ENCODE measurements at regions not wholly inside any gene's neighbourhood (a gene's known extent, or its start where the extent isn't known, plus 50 kb on each side); places are given as distances from the start of the nearest gene placed in this dataset.
A peak's percentile ranks its signal among the peaks of the same experiment; 100 is the strongest.
"Not testable (repeated sequence)": the region's sequence is repeated elsewhere in the genome, so short reads cannot be mapped to it uniquely, and the experiment has no call there.

DNA sequence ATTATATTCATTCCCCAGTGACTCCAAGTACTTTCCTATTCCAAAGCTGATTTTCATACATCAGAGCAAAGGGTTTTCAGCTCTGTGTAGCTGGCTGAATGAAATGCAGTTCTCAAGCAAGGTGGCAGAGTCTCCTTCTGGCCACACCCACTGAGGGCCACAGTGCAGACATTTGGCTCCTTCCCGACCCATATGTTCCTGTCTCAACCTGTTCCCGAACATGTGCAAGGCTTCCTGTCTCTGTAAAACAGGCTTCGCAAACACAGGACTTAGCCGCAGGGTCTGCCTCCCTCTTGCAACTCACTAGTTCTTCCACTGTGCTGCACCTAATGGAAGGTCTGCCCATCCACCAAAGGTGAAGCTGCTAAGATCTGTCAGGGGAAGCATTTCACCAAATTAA lies 249.2 kb downstream of the MID1IP1 start:
- DNase-seq = no peak

DNA sequence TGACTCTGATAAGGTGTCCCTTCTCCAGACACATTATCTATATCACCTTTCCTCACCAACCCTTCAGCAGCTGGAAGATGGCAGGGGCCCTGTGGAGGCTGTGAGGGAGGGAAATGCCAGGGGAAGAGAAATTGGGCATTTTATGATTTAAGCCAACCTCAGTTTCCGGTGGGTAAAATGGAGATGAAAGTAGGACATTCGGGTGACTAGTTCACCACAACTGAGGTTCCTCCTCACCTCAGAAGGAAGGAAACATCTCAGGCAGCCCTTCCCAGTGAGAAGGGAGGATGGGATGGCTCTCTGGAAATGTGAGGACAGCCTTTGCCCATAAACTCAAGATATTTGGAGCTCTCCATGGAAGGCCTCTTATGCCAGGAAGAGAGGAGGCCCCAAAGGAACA lies 251.5 kb downstream of the MID1IP1 start:
- DNase-seq = no peak

DNA sequence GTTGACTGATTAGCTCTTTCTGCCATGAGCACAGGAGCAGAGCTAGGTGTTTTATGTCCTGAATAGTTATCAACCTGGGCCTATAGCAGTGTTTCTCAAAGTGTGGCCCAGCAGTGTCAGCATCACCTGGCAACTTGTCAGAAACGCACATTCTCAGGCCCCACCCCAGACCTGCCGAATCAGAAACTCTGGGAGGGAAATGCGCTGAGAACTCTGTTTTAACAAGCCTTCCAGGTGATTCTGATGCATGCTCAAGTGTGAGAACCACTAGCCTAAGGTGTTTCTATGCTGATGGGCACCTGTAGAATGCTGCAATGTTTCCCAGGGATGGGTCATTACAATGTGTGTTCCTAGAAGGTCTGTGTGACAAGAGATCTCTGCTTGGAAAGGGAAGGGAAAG lies 257.5 kb downstream of the MID1IP1 start:
- DNase-seq = no peak

DNA sequence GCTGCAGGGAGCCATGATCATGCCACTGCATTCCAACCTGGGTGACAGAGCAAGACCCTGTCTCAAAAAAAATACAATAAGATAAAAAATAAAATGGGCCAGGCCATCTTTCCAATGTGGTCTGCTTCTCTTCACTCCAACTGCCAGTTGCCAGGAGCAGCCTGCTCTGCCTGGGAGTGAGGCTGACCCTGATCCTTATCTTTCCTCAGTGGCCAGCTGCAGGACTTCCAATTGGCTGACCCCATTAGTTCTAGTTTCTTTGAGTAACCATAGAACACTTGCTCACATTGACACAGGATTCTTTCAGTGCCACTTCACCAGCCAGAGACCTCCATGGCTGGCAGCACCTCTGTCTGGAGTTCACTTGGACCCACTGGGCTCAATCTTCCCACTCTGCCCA lies 258.6 kb downstream of the MID1IP1 start:
- no peak for DNase-seq

DNA sequence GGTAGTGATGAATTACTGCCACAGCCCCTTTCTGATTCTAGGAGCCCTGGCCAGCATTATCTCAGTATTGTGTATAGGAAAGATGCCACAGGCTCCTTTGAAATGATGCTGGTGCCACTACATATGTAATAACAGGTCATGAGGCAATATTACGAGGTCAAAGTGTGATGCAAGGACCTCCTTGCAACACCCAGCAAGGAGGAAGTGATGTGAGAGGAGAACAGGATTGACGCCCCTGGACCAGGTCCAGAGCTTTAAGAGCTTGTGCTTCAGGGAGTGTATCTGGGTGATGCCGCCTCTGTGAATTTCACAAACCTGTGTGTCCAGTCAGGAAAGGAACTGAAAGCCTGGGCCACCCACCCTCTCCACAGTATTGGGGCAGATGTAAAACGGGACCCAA lies 261.8 kb downstream of the MID1IP1 start:
- DNase-seq = no peak

DNA sequence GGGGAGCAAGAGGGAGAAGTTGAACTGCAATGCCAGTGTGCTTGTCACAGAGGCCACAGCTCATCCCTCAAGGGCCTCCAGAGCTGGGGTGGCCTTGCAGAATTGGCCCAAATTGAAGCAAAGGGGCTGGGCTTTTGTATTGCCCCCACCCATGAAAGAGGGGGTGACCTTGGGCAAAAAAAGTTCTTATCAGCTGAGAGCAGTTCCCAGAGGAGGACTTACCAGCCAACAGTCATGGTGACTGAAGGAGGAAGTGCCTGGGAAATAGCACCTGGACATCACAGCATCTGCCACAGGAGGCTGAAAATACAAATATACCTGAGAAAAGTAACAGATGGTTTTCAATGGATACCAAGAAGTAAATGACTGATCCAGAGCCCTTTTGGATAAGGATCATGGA lies 262.4 kb downstream of the MID1IP1 start:
- DNase-seq = no peak

DNA sequence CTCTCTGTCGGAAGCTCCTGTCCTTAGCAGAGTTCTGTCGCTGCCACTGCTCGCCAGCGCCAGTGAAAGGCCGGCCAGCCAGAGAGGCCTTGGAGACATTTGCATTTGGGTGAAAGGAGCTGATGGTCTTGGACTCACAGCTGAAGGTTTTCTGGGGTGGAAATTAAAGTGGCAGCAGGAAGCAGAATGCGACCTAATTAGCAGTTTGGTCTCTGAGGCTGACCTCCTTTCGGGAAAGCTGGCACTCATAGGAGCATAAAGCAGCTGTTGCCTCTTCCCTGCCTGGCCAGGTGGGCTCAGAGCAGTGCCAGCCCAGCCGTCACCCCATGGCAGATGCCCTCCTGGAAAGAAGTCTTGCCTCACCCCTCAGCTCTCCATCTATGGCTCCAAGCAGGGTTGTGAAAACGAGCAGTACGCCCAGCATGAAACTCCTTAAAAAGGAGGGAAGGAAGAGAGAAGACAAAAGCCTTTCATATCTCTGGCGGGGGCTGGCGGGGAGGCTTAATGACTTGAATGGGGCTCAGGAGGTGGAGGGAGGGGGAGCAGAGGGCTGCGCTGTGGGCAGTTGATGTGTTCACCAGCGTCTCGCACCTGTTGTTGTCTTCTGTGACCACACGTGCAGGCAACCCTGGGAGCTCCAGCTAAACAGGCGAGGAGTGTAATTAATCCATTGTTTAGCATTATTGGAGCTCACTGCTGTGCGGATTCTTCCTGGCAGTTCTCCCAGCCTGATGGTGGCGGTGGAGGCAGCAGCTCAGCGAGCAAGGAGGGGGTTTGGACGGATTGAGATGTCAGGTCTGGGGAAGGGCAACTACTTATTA lies 264.0 kb downstream of the MID1IP1 start:
- DNase-seq = no peak

DNA sequence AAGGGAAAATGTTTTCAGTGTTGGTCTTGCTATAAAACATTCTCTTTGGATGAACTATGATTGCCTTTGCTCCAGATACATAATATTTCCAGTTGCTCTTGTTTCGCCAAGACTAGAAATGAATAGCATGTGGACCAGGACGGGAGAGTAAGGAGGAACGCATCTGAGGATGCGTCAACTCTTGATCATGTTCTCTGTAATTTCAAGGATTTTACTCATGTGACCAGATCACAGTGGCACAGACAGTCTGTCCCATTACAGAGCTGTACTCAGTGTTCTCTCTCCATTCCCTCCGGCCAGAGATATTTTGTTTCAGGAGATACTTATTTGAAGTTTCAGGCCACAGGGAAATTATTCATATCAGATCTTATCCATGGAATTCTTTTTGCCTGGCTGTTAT lies 266.6 kb downstream of the MID1IP1 start:
- no peak for DNase-seq

DNA sequence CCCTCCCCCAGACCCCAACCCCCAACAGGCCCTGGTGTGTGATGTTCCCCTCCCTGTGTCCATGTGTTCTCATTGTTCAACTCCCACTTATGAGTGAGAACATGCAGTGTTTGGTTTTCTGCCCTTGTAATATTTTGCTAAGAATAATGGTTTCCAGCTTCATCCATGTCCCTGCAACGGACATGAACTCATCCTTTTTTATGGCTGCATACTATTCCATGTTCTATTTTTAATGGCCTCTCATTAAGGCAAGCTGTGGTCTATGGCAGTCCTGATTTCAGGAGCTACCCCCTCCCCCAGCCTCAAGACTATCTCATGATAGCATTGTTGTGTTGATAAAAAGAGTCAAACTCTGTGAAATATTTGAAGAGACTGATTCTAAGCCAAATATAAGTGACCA lies 267.4 kb downstream of the MID1IP1 start:
- not testable (repeated sequence) for DNase-seq

DNA sequence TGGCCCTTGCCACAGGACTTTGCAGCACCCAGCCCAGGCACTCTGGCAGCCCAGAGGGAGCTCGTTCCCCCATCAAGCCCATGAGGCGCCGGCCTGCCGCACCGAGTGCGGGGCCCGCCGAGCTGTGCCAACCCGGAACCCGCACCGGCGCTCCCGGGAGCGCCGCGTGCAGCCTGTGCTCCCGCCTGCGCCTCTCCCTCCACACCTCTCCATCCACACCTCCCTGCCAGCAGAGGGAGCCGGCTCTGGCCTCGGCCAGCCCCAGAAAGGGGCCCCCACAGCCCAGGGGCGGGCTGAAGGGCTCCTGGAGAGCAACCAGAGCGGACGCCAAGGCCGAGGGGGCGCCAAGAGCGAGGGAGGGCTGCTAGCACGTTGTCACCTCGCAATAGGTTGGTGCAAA lies 268.8 kb downstream of the MID1IP1 start:
- DNase-seq = no peak

DNA sequence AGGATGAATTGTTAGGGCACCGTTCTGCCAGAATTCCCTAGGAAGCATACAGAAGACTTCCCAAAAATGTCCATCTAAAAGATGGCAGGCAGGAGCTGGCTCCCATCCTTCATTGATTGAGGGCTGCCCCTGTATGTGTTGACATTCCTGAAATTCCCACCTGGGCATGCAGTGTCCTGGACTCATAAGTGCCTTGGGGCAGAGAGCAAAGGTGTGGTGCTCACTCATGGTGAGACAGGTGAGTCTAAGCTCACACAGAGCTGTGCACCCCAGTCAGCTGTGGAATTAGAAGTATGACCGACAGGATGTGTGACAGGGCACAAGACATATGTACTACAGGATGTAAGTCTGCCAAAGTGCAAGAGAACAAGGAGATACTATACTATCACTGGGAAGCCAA lies 271.9 kb downstream of the MID1IP1 start:
- DNase-seq = no peak

DNA sequence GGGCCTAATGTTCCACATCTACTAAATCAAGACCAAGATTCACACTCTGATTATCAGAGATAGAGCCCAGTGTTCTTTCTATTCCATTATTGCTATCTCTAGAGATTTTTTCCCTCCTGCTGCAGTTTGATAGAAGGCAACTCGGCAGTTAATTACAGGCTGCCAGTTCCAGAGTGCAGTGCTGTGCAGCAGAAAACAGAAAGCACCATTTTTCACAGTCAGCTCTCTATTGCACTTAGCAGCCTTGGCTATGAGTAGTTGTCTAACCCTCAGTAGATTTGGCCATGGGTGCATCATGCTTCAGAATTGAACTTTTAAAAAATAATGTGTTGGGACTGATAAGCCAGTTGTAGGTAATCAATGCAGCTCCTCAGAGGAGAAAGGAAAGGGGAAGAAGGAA lies 295.3 kb downstream of the MID1IP1 start:
- DNase-seq = no peak

DNA sequence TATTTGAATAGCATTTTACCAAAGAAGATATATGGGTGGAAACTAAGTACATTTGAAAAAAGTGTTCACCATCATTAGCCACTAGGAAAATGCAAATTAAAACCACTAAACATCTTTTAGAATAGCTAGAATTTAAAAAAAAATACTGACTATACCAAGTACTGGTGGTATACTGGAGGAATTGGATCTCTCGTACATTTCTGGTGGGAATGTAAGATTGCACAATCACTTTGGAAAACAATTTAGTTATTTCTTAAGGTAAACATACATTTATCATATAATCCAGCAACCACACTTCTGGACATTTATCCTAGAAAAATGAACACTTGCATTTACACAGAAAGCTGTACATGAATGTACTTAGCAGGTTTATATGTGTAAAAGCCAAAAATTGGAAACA lies 303.5 kb downstream of the MID1IP1 start:
- no peak for DNase-seq

DNA sequence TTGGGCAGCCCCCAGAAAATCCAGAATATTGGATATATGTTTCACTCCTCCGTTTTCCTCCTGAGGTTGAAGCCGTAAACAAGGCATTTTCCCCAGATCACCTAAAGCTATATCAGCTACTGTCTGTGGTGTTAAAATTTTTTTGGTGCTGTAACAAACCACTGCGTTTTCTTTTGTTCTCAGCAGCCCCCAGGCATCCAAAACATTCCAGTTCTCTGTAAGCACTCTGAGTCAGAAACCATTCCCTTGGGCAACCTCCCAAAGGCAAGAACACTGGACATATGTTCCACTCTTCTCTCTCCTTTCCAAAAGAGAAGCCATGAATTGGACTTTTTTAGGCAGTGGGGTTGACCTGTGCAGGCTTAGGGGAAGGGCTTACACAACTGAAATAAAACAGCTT lies 310.9 kb downstream of the MID1IP1 start:
- no peak for DNase-seq

DNA sequence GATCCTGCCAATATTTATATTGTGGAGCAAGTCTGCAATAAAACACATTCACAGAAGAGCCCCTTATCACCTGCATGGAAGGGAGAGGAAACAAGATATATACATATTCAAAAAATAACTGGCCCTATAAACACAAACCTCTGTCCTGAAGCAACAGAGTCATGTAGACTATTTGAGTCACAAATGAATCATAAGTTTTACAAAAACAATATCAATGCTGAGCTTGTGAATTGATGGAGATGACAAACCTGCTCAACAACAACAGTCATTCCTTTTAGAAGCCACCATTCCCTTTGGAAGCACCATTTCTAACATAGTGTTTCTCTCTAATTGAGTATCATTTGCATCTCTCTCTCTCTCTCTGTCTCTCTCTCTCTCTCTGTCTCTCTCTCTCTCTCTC lies 313.9 kb downstream of the MID1IP1 start:
- DNase-seq = no peak

DNA sequence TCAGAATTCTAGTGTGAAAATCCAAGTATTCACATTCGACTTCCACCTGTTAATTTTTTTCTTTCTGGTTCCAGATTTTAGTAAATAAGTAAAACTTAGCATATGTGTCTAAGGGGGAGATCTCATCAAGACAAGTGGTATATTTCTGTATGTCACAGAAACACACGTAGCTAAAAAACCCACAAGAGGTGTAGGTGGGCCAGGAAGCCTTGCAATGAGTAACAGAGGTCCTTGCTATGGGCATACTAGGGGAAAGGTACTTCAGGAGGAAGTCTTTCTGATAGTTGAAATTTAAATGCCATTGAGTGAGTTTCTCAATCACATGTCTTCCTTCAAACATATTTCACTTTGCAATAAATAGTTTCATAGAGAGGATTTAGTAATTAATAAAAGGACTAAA lies 315.8 kb downstream of the MID1IP1 start:
- DNase-seq = no peak

DNA sequence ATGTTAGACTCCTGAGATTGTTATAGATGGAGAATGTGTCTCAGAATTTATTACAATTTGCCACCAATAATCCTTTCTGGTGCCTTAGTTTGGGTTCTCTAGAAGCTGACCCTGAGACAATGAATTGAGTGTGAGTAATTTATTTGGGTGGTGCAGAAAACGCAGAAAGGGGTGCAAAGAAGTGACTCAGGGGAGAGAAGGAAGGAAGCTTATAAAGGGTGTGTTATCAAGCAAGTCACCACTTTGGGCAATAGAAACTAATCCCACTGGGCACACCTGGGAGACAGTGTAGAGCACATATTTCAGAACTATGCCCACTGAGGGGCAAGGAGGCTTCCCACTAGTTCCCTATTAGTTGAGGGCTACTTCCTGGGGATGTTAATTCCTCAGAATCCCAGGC lies 320.6 kb downstream of the MID1IP1 start:
- no peak for DNase-seq

DNA sequence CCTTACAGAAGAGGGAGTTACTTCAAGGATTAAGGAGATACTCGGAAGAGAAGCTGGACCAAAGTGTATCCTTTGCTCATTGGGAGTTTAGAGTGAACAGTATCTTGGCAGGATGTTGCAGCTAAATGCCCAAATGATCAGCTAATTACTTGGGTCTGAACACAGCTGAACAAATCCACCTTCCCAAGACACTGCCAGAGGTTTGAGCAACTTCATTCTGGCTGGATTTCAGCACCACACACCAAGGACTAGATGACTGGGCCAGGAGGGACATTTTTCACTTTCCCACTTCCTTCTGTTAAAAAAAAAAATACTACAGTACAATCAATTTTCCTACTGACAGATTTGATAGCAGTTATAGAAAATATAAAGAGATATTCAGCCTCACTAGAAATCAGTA lies 324.6 kb downstream of the MID1IP1 start:
- DNase-seq = no peak

DNA sequence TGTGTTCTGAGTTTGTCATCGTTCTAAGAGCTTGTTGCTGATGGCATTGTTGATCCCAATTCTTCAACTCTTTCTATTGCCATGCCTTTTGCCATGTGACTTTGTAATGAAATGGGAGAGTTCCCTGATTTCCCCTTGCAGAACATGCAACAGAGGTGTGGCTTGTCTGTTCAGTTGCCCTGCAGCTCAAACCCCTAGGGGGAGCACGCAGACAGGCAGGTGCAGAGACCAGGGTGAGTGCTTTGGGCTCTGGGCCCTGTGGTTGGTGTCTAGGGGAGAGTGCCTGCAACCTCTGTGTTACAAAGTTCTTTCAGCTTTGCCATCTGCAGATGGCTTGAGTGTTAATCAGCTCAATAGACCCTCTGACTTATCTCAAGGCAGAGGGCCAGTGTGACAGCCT lies 332.7 kb downstream of the MID1IP1 start:
- DNase-seq = peak; percentile 34

DNA sequence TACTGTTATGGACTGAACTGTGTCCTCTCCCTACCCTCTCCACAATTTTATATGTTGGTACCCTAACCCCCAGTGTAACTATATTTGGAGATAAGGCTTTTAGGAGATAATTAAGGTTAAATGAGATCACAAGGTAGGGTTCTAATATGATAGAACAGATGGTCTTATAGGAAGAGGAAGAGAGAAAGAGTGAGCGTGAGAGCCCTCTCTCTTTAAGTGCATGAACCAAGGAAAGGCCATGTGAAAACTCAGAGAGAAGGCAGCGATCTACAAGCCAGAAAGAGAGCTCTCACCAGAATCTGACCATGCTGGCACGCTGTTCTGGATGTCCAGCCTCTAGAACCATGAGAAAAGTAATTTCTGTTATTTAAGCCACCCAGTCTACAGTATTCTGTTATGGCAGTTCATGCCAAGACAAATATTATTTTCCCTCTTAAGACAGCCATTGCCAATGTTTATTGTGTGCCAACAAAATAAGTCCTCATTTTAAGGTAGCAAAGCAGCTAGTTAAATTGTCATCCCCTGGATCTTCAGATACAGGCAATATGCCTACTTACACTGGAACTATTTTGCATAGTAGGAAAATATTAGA lies 336.2 kb downstream of the MID1IP1 start:
- no peak for DNase-seq

DNA sequence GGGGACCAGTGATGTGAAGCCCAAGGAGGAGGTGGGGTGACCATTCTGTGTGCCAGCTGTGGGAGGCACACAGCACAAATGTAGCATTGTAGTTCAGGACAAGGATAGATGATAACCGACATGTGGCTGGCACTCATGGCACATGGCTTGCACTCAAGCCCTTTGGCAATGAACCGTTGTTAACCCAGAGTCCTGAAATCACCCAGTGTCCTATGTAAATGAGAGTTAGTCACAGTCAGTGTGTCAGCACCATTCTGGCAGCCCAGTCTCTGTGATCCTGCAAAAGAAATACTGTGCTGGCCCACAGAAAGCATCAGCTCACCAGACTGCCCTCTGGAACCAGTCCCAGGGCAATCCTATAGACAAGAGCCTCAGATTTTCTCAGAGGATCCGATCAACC lies 339.3 kb downstream of the MID1IP1 start:
- DNase-seq = no peak

DNA sequence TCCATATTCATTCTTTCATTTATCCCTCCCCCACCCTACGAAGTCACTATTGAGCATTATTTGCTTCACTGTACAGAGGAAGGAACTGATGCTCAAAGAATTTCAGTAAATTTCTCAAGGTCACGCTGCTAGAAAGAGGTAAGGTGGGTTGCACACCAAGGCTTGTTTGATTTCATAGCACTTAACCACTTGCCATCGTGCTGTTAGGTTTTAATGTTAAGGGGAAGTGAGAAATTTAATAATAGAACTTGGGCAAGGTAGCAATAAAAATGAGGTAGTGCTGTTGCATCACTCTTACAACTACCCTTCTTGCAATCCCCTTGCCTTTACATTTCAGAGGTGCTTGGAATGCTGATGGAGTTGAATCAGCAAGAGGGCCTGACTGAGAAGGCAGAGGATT lies 343.1 kb downstream of the MID1IP1 start:
- no peak for DNase-seq

DNA sequence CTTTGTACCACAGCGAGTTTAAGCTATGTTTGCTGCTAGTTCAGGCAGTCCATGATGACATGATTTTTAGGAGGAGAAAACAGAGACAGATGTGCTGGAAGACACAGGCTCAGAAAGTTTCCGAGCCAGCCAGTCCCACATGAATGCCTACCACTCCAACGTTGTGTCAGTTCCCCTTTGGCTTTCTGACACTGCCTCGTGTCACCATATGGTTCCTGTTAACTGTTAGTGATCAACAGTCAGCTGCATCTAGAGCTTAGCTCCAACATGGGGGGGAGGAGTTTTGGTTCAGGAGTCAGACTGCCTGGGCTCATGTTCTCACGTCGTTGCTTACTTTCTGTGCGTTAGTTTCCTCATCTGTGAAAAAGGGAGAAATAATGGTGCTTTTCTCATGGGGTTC lies 343.7 kb downstream of the MID1IP1 start:
- DNase-seq = no peak

DNA sequence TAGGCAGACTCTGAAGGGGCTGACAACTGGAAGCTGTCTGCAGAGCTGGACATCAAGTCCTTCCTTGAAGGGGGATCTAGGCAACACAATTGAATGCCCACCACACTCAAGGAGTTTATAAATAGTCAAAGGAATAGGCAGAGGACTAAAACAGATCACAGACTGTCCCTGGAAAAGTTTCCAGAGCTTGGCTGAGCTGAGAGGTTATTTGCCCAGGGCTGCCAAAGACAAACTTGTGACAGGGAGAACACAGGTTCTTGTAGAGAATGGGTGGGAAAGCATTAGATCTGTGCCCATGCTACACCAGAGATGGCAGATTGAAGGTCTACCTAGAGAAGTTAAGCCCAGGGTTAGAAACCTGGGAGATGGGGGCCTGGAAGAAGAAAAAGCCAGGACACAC lies 344.6 kb downstream of the MID1IP1 start:
- no peak for DNase-seq

DNA sequence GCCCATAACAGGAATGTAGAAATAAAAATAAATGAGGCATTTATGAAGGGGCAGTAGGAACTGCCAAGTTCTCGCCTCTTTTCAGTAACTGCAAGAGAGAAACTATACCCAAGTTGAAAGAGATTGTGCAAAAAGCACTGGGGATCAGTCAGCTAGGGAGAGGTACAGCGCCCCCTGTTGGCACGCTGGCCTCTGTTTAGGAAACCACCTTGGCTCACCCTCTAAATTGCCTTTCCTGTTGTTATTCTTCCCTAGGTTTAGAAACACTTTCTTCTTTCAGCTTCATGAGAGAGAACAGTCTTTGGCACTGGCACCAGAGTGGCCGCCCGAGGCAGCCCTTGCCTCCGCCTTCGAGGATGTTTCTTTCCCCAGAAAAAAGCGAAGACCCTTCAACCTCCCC lies 348.5 kb downstream of the MID1IP1 start:
- DNase-seq = peak; percentile 73

All from activated CD4-positive, alpha-beta T cell treated with anti-CD3 and anti-CD28 coated beads for 48 hours (primary cell).